Adrenal gland (tissue), 9 donors: ENCODE measurements at regions not wholly inside any gene's neighbourhood (a gene's known extent, or its start where the extent isn't known, plus 50 kb on each side); places are given as distances from the start of the nearest gene placed in this dataset.

Experiments
- DNase-seq, 7 donors: peaks; one replicate each; pipeline ENCODE4 v3.0.0-alpha.2; 2019 to 2020
- H3K27ac ChIP-seq, 5 donors: fragments of 200-600 bp; sonication (generic) in 4 of 5; 1 replicate in 3 of 5; 2 replicates in 2 of 5; pipeline versions ENCODE4 v1.5.1 to v1.8.0; 2016 to 2020; ENCODE audit warnings: mild to moderate bottlenecking in 1 of 5
- H3K27me3 ChIP-seq: fragments of 200-600 bp; 2 replicates; pipeline ENCODE4 v1.8.0; 2021
- H3K36me3 ChIP-seq, 2 donors: fragments of 200-600 bp; replicated peaks in 1 of 2; 1 replicate in 1 of 2; 2 replicates in 1 of 2; pipeline versions ENCODE4 v1.5.1 to v1.8.0; 2018 to 2022
- H3K4me1 ChIP-seq, 2 donors: fragments of 200-600 bp; replicated peaks in 1 of 2; 1 replicate in 1 of 2; 2 replicates in 1 of 2; pipeline versions ENCODE4 v1.5.1 to v1.8.0; 2018 to 2021
- H3K4me3 ChIP-seq, 4 donors: fragments of 200-600 bp; sonication (generic) in 3 of 4; one replicate each; pipeline ENCODE4 v1.5.1; 2016 to 2018
- H3K9me3 ChIP-seq, 3 donors: fragments of 200-600 bp; sonication (generic) in 1 of 3; replicated peaks in 1 of 3; 1 replicate in 2 of 3; 2 replicates in 1 of 3; pipeline versions ENCODE4 v1.5.1 to v1.8.0; 2016 to 2021
- CTCF ChIP-seq, 6 experiments: fragments of 450-650 bp in 4 of 6; fragments of 200-600 bp in 2 of 6; sonication (generic) in 1 of 6; IDR thresholded peaks; 1 replicate in 5 of 6; 2 replicates in 1 of 6; pipeline versions ENCODE4 v1.5.1 to v1.8.0; 2016 to 2021; ENCODE audit warnings: antibody characterized with exemption in 6 of 6, mild to moderate bottlenecking in 2 of 6, moderate library complexity in 1 of 6
- POLR2A ChIP-seq, 2 donors: fragments of 450-650 bp; IDR thresholded peaks; one replicate each; pipeline ENCODE4 v1.6.1; 2017; ENCODE audit warnings: antibody characterized with exemption in 2 of 2, mild to moderate bottlenecking in 2 of 2, moderate library complexity in 1 of 2
- WGBS, 4 donors: extraction: QIAGEN DNeasy Blood & Tissue Kit in 2 of 4; methylation state at CpG; one replicate each; pipeline versions ENCODE4 v1.1.5 to v1.1.7; 2013 to 2017; 5-methylcytosine and 5-hydroxymethylcytosine counted together
- intact Hi-C, 2 donors: fragments of 100-400 bp; cut with DNase I; formaldehyde crosslinking; loops; one replicate each; pipeline versions ENCODE4 v1.14.1 to v1.15.0; 2022 to 2023
- donor health status: healthy with polysubstance abuse.
- donor health status: Bipolar disorder and iron deficiency.
- donor health status: DM: yes; HTN: yes; CAD: no.
- donor health status: DM: no; HTN: no; CAD: no.
- donor health status: DM: no; HTN: no; CAD: no.

- Histone ChIP-seq H3K9me3 (no peaks in the 10 kb centered on the region), H3K36me3 (no peaks in the 10 kb centered on the region), H3K4me3 (no peak overlapping the region), H3K4me1 (no peaks in the 10 kb centered on the region), H3K27ac (no peak overlapping the region), H3K27me3 (peaks cover 4% of the 10 kb centered on the region)
- 76 to 82% (median 79%) methylated on average over 4 of the region's 4 CpGs for WGBS, 4 donors
- TF ChIP-seq POLR2A (IDR thresholded peaks at IDR 0.05) = no peak
- DNase-seq = no peak
- intact Hi-C loops = no loop called here
Measured at GRCh38 chr16:73485880-73486279, 438.0 kb upstream of the ZFHX3 start.

- Histone ChIP-seq H3K36me3 (no peaks in the 10 kb centered on the region), H3K9me3 (no peaks in the 10 kb centered on the region), H3K4me1 (no peaks in the 10 kb centered on the region), H3K4me3 (no peak overlapping the region), H3K27me3 (peaks cover 4% of the 10 kb centered on the region), H3K27ac (no peak overlapping the region)
- intact Hi-C loops = no loop called here
- TF ChIP-seq POLR2A (IDR thresholded peaks at IDR 0.05) (no peak), CTCF (IDR thresholded peaks at IDR 0.05) (no peak)
- WGBS, 4 donors = 77 to 88% (median 82%) methylated on average over 16 to 17 of the region's 17 CpGs
- no peak for DNase-seq
Measured at GRCh38 chr16:73483934-73484711, 436.2 kb upstream of the ZFHX3 start.

- intact Hi-C loops = no loop called here
- H3K9me3 ChIP-seq = no peaks in the 10 kb centered on the region
- 42 to 55% (median 48%) methylated on average over 30 of the region's 30 CpGs for WGBS, 4 donors
- no peak overlapping the region for H3K4me3 ChIP-seq
- no peak overlapping the region for H3K27ac ChIP-seq
- peaks cover 4% of the 10 kb centered on the region for H3K27me3 ChIP-seq
- no peak for DNase-seq
- no peaks in the 10 kb centered on the region for H3K4me1 ChIP-seq
- H3K36me3 ChIP-seq = no peaks in the 10 kb centered on the region
- no peak for TF ChIP-seq POLR2A (IDR thresholded peaks at IDR 0.05)
- no peak for TF ChIP-seq CTCF (IDR thresholded peaks at IDR 0.05)
Measured at GRCh38 chr16:73483076-73483791, 435.3 kb upstream of the ZFHX3 start.

- Histone ChIP-seq H3K4me3 (no peak overlapping the region), H3K4me1 (no peaks in the 10 kb centered on the region), H3K9me3 (no peaks in the 10 kb centered on the region), H3K27me3 (peaks cover 3% of the 10 kb centered on the region), H3K36me3 (no peaks in the 10 kb centered on the region), H3K27ac (no peak overlapping the region)
- no peak for DNase-seq
- WGBS, 4 donors = 80 to 95% (median 87%) methylated on average over 2 to 6 of the region's 6 CpGs
- TF ChIP-seq CTCF (IDR thresholded peaks at IDR 0.05) = no peak
- TF ChIP-seq POLR2A (IDR thresholded peaks at IDR 0.05) = no peak
- intact Hi-C loops = no loop called here
Measured at GRCh38 chr16:73482310-73482709, 434.4 kb upstream of the ZFHX3 start.
